Neural crest cell (in vitro differentiated cells): ENCODE measurements at regions not wholly inside any gene's neighbourhood (a gene's known extent, or its start where the extent isn't known, plus 50 kb on each side); places are given as distances from the start of the nearest gene placed in this dataset.
"Not testable (repeated sequence)": the region's sequence is repeated elsewhere in the genome, so short reads cannot be mapped to it uniquely, and the experiment has no call there.

ENCODE experiments used
- DNase-seq: peaks from one replicate; pipeline ENCODE4 v3.0.0; 2021; ENCODE audit warnings: low read depth, mixed read lengths, low spot score
- H3K27ac Mint-ChIP-seq: one replicate; pipeline ENCODE4 v1.8.0; 2021; ENCODE audit warnings: mild to moderate bottlenecking, mixed read lengths; ENCODE audit not compliant: unreplicated experiment
- H3K27me3 Mint-ChIP-seq: 2 replicates; pipeline ENCODE4 v1.8.0; 2021; ENCODE audit warnings: low read depth, mild to moderate bottlenecking, mixed read lengths
- H3K36me3 Mint-ChIP-seq: 2 replicates; pipeline ENCODE4 v1.8.0; 2021; ENCODE audit warnings: low read depth, mild to moderate bottlenecking, mixed read lengths
- H3K4me1 Mint-ChIP-seq: 2 replicates; pipeline ENCODE4 v1.8.0; 2021; ENCODE audit warnings: mixed read lengths
- H3K4me3 Mint-ChIP-seq: one replicate; pipeline ENCODE4 v1.8.0; 2021; ENCODE audit warnings: mild to moderate bottlenecking, mixed read lengths
- H3K9me3 Mint-ChIP-seq: 2 replicates; pipeline ENCODE4 v1.8.0; 2021; ENCODE audit warnings: mixed read lengths
- TF ChIP-seq, protein P1 (sequence below): fragments of 200-600 bp; sonication (generic); conservative IDR thresholded peaks from 2 replicates; pipeline ENCODE4 v1.5.0; 2021; ENCODE audit warnings: antibody characterized with exemption, mild to moderate bottlenecking

DNA sequence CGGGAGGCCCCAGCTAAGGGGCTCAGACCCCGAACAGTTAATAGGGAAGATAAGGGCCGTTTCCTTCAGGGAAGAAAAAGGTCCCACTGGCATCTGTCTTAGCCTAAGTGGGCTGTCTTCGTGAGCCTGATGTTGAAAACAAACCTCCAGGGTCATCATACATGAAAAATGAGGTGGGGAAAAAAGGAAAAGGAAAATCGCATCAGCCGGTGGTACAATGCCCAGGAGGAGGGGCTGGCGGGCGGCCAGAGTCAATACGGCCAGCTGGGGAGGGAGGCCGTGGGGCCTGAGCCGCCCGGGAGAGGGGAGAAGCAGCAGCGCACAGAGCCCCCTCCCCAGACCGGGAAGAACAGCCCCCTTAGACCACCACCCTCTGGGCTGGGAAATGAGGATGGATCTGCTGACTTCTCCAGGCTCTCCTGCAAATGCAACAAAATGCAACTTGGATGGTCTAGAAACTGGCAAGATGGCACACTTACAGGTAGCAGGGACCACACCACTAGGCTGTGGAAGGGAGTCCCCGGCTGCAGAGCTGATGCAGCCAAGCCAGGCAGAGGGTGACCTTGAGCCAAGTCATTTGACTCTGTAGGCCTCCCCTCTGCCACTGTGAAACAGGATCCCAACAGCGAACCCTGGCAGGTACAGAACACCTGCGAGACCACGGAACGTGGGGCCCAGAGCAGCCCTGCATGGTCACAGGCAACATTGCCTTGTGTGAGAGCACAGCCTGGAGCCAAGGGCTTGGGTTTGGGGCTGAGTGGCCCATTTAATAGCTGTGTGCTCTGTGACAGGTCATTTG, 448.5 kb downstream of the SOX9 start:
- H3K27me3 Mint-ChIP-seq, result peaks cover 60% of the 10 kb centered on the region
- H3K36me3 Mint-ChIP-seq, result no peaks in the 10 kb centered on the region
- H3K9me3 Mint-ChIP-seq, result no peaks in the 10 kb centered on the region
- peaks cover 71% of the 10 kb centered on the region for H3K4me1 Mint-ChIP-seq
- H3K4me3 Mint-ChIP-seq, result no peak overlapping the region
- H3K27ac Mint-ChIP-seq, result no peak overlapping the region
- DNase-seq, result no peak
- TF ChIP-seq, protein P1, sequence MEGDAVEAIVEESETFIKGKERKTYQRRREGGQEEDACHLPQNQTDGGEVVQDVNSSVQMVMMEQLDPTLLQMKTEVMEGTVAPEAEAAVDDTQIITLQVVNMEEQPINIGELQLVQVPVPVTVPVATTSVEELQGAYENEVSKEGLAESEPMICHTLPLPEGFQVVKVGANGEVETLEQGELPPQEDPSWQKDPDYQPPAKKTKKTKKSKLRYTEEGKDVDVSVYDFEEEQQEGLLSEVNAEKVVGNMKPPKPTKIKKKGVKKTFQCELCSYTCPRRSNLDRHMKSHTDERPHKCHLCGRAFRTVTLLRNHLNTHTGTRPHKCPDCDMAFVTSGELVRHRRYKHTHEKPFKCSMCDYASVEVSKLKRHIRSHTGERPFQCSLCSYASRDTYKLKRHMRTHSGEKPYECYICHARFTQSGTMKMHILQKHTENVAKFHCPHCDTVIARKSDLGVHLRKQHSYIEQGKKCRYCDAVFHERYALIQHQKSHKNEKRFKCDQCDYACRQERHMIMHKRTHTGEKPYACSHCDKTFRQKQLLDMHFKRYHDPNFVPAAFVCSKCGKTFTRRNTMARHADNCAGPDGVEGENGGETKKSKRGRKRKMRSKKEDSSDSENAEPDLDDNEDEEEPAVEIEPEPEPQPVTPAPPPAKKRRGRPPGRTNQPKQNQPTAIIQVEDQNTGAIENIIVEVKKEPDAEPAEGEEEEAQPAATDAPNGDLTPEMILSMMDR, result no peak

DNA sequence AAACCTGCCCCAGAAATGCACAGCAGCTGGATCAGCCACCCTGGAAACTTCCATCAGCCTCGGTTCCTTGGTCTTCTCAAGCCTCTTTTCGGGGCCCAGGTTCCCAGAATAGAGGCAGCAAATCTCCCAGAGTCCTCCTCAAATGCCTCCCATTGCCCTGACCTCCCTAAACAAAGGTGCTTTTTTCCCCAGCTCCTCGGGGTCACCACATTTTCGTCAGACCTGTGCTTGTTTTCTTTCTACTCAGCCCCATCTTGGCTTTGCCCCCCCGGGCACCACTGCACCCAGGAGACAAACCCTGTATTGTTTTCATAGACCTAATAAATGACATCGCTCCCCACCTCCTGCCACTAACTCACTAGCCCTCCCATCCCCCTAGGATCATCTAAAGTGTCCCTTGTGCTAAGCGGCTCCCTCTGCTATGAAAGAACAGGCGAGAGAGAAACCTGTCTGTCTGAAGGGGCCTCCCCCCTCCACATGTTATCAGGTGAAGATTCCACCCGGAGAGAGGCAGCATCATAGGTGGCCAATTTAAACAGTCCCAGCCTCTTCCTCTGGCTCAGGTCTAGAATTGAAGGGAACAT, 451.1 kb downstream of the SOX9 start:
- Mint-ChIP-seq H3K36me3 (no peaks in the 10 kb centered on the region), H3K9me3 (no peaks in the 10 kb centered on the region), H3K4me1 (peaks cover 76% of the 10 kb centered on the region), H3K27ac (peak overlapping the region; percentile 38), H3K4me3 (peak overlapping the region; percentile 77), H3K27me3 (peaks cover 67% of the 10 kb centered on the region)
- TF ChIP-seq, protein P1, result no peak
- peak; percentile 24 for DNase-seq

DNA sequence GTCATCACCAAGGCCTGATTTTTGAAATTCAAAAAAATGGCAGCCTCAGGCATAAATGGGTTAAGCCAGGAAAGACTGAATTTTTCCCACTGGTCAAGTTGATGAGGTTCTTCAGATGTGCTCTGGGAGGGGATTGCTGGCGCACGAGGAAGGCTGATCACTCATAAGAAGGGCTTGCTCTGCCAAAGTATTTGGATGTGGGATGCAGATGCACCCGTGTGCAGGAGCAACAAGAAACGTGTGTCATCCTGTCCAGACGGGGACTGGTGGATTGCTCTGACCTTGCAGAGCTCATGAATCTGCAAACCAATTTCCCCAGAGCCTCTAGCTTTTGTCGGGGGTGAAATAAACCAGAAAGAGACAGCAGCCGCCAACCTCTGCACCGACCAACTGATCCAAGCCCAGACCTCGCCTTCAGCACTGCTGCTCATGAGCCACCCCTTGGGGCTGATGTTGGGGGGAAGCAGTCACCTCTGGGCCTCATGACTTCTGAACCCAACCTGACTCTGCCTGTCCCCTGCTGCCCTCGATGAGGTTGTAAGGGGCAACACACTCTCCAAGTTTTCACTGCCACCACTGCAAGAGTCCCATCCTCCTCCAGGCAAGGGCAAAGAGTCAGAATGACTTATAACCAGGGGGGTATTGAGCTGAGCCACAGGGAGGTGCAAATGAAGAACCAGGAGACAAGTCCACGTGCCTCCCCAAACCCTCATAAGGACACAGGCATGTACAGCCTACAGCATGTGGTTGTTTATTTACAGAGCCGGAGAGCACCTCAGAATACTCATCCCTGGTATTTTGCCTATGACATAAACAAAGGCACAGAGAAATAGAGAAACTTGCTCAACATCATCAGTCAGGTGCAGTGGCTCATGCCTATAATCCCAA, 452.0 kb downstream of the SOX9 start:
- TF ChIP-seq, protein P1, result no peak
- peak overlapping the region; percentile 36 for H3K4me3 Mint-ChIP-seq

DNA sequence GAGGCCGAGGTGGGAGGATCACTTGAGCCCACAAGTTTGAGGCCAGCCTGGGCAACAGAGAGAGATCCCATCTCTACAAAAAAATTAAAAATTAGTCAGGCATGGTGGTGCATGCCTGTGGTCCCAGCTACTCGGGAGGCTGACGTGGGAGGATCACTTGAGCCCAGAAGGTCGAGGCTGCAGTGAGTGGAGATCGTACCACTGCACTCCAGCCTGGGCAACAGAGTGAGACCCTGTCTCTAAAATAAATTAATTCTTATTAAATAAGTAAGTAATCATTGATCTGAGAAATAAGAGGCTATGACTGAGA, 452.6 kb downstream of the SOX9 start:
- H3K27ac Mint-ChIP-seq, H3K9me3 Mint-ChIP-seq, H3K4me3 Mint-ChIP-seq, H3K36me3 Mint-ChIP-seq, DNase-seq: not testable (repeated sequence)
- H3K4me1 Mint-ChIP-seq, result peaks cover 77% of the 10 kb centered on the region
- peaks cover 62% of the 10 kb centered on the region for H3K27me3 Mint-ChIP-seq

More for the DNA sequence above, 452.0 kb downstream of the SOX9 start:
- Mint-ChIP-seq H3K4me1 (peaks cover 77% of the 10 kb centered on the region), H3K27me3 (peaks cover 64% of the 10 kb centered on the region), H3K27ac (peak overlapping the region; percentile 74), H3K36me3 (no peaks in the 10 kb centered on the region), H3K9me3 (no peaks in the 10 kb centered on the region)
- no peak for DNase-seq

DNA sequence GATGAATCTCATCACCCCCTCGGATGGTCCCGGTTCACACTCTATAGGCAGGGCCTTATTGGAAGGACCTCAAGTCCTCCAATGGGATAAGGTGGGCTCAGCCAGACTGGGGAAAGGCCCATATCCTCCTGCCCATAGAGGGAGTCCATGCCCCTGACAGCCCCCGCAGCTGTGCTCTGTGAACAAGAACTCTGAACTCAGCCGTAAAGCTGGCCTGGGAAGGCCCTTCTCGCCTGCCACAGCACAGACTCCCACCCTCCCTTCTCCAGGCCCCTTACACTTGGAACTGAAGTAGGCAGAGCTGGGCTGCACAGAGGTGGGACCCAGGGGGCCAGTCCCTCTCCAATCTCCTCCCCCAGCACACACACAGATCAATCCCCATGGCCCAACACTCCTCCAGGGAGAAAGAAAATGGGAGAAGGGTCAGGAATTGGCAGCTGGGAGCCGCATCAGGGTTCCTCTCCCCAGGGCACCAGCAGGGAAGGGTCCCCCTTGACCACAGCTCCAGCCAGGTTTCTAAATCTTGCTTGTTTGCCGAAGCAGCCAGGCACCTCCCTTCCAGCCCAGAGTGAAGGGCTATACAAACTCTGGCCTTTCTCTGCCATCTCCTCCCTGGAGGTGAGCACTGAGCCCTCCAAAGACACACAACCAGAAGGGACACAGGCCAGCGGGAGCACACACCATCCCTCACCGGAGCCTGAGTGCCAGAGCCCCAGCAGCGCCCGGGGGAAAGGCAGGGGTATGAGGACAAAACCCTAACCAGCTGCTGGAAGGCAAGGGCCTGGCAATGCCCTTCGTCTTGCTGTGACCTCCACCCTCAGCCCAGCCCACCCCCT, 454.1 kb downstream of the SOX9 start:
- H3K4me1 Mint-ChIP-seq, result peaks cover 85% of the 10 kb centered on the region
- DNase-seq, result no peak
- TF ChIP-seq, protein P1, result no peak
- no peaks in the 10 kb centered on the region for H3K36me3 Mint-ChIP-seq
- H3K27ac Mint-ChIP-seq, result peak overlapping the region; percentile 86
- H3K27me3 Mint-ChIP-seq, result peaks cover 69% of the 10 kb centered on the region
- H3K4me3 Mint-ChIP-seq, result peak overlapping the region; percentile 17
- no peaks in the 10 kb centered on the region for H3K9me3 Mint-ChIP-seq
